ENCODE measurements at regions not wholly inside any gene's neighbourhood (a gene's known extent, or its start where the extent isn't known, plus 50 kb on each side); places are given as distances from the start of the nearest gene placed in this dataset.

- TF ChIP-seq CTCF (IDR thresholded peaks at IDR 0.05) (no peak), POLR2A (IDR thresholded peaks at IDR 0.05) (no peak)
Measured at GRCh38 chr4:84051639-84052038, 447.5 kb downstream of the NKX6-1 start.

All from testis (tissue), 2 donors.